ENCODE measurements at regions not wholly inside any gene's neighbourhood (a gene's known extent, or its start where the extent isn't known, plus 50 kb on each side); places are given as distances from the start of the nearest gene placed in this dataset.

GRCh38 chr10:78388331-78389050 is 354.8 kb downstream of the RPS24 start:
- no peak for TF ChIP-seq CTCF (conservative IDR thresholded peaks at IDR 0.05; ENCODE audit: low read length)
- no peak for TF ChIP-seq EZH2phosphoT487 (IDR thresholded peaks at IDR 0.05; ENCODE audit: borderline replicate concordance, low read depth, low read length)
- no TSS peak for BruUV-seq (replicated peaks)
- Histone ChIP-seq H3K36me3 (ENCODE audit: insufficient read depth, low read length) (no peaks in the 10 kb centered on the region), H3K79me2 (ENCODE audit: insufficient read depth, low read depth, low read length) (no peaks in the 10 kb centered on the region), H4K20me1 (ENCODE audit: insufficient read depth, low read length) (no peaks in the 10 kb centered on the region), H2AFZ (ENCODE audit: low read length) (no peak overlapping the region), H3K9me2 (ENCODE audit: insufficient read depth, low read length) (no peaks in the 10 kb centered on the region), H3K9me3 (ENCODE audit: low read length) (no peaks in the 10 kb centered on the region), H3K4me1 (ENCODE audit: insufficient read depth, low read length, poor library complexity, severe bottlenecking) (no peaks in the 10 kb centered on the region), H3K4me2 (ENCODE audit: low read length) (no peak overlapping the region), H3K4me3 (ENCODE audit: low read depth, low read length, poor library complexity, severe bottlenecking) (no peak overlapping the region), H3K27ac (ENCODE audit: low read depth, low read length, poor library complexity, severe bottlenecking) (no peak overlapping the region)
- CTCF ChIA-PET (ENCODE audit: unreplicated experiment), result no interaction called here
- POLR2A ChIA-PET, result no interaction called here
- DNase-seq (ENCODE audit: low spot score), result no peak
- intact Hi-C loops (cut with micrococcal nuclease; ENCODE audit: unreplicated experiment), result no loop called here

- Histone ChIP-seq H3K36me3 (ENCODE audit: insufficient read depth, low read length) (no peaks in the 10 kb centered on the region), H3K27ac (ENCODE audit: low read depth, low read length, poor library complexity, severe bottlenecking) (no peak overlapping the region), H3K9me2 (ENCODE audit: insufficient read depth, low read length) (no peaks in the 10 kb centered on the region), H4K20me1 (ENCODE audit: insufficient read depth, low read length) (no peaks in the 10 kb centered on the region), H3K79me2 (ENCODE audit: insufficient read depth, low read depth, low read length) (no peaks in the 10 kb centered on the region), H2AFZ (ENCODE audit: low read length) (no peak overlapping the region), H3K4me3 (ENCODE audit: low read depth, low read length, poor library complexity, severe bottlenecking) (no peak overlapping the region), H3K9me3 (ENCODE audit: low read length) (no peaks in the 10 kb centered on the region), H3K4me2 (ENCODE audit: low read length) (no peak overlapping the region), H3K4me1 (ENCODE audit: insufficient read depth, low read length, poor library complexity, severe bottlenecking) (no peaks in the 10 kb centered on the region)
- TF ChIP-seq CTCF (conservative IDR thresholded peaks at IDR 0.05; ENCODE audit: low read length) (no peak), EZH2phosphoT487 (IDR thresholded peaks at IDR 0.05; ENCODE audit: borderline replicate concordance, low read depth, low read length) (no peak)
- CTCF ChIA-PET (ENCODE audit: unreplicated experiment), result no interaction called here
- intact Hi-C loops (cut with micrococcal nuclease; ENCODE audit: unreplicated experiment), result no loop called here
- no peak for DNase-seq (ENCODE audit: low spot score)
- POLR2A ChIA-PET, result no interaction called here
- BruUV-seq (replicated peaks), result no TSS peak
These were observed 355.8 kb downstream of the RPS24 start for GRCh38 chr10:78389419-78389818.

GRCh38 chr10:78390051-78390450 is 356.4 kb downstream of the RPS24 start:
- no TSS peak for BruUV-seq (replicated peaks)
- intact Hi-C loops (cut with micrococcal nuclease; ENCODE audit: unreplicated experiment), result no loop called here
- no peaks in the 10 kb centered on the region for H3K4me1 ChIP-seq (ENCODE audit: insufficient read depth, low read length, poor library complexity, severe bottlenecking)
- no peak for TF ChIP-seq CTCF (conservative IDR thresholded peaks at IDR 0.05; ENCODE audit: low read length)
- TF ChIP-seq EZH2phosphoT487 (IDR thresholded peaks at IDR 0.05; ENCODE audit: borderline replicate concordance, low read depth, low read length), result no peak
- no peak for DNase-seq (ENCODE audit: low spot score)
- no peaks in the 10 kb centered on the region for H3K9me3 ChIP-seq (ENCODE audit: low read length)
- ChIA-PET POLR2A (no interaction called here), CTCF (ENCODE audit: unreplicated experiment) (no interaction called here)
- no peak overlapping the region for H2AFZ ChIP-seq (ENCODE audit: low read length)
- H4K20me1 ChIP-seq (ENCODE audit: insufficient read depth, low read length), result no peaks in the 10 kb centered on the region
- no peak overlapping the region for H3K4me2 ChIP-seq (ENCODE audit: low read length)
- H3K4me3 ChIP-seq (ENCODE audit: low read depth, low read length, poor library complexity, severe bottlenecking), result no peak overlapping the region
- H3K9me2 ChIP-seq (ENCODE audit: insufficient read depth, low read length), result no peaks in the 10 kb centered on the region
- H3K27ac ChIP-seq (ENCODE audit: low read depth, low read length, poor library complexity, severe bottlenecking), result no peak overlapping the region
- H3K79me2 ChIP-seq (ENCODE audit: insufficient read depth, low read depth, low read length), result no peaks in the 10 kb centered on the region
- no peaks in the 10 kb centered on the region for H3K36me3 ChIP-seq (ENCODE audit: insufficient read depth, low read length)

Measured in OCI-LY7 (cell line).